ENCODE measurements at regions not wholly inside any gene's neighbourhood (a gene's known extent, or its start where the extent isn't known, plus 50 kb on each side); places are given as distances from the start of the nearest gene placed in this dataset.

DNA sequence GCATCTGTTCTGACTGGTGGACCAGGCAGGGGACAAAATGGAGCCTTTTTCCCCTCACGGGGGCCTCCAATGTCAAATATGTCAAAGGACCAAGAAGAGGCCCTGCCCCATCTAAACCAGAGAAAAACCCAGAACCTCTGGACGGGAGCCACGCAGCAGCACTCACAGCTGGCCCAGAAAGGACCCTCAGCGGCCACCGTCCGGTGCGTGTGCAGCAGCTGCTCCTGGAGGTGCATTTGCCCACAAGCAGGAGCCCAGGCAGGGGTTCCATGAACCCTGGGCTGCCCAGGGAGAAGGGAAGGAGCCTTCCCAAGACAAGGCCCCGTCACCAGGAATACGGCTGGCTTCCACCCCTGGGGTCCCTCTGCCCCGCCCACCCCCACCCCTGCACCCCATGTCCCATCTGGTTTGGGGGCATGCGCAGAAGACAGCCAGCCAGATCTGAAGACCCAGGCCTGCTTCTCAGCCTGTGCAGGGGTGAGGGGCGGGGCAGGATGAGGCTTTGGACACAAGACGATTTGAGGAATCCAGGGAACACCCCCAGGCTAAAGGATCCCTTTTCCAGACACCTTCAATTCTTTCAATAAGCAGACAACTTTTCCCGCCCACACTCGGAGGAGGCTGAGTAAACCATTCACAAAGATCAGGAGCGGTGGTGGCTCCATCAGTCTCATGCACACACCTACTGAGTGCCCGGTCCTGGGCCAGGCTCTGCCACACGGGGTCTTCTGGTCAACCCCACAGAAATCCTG lies 423.1 kb downstream of the SHANK2 start:
- TF ChIP-seq, protein P1, sequence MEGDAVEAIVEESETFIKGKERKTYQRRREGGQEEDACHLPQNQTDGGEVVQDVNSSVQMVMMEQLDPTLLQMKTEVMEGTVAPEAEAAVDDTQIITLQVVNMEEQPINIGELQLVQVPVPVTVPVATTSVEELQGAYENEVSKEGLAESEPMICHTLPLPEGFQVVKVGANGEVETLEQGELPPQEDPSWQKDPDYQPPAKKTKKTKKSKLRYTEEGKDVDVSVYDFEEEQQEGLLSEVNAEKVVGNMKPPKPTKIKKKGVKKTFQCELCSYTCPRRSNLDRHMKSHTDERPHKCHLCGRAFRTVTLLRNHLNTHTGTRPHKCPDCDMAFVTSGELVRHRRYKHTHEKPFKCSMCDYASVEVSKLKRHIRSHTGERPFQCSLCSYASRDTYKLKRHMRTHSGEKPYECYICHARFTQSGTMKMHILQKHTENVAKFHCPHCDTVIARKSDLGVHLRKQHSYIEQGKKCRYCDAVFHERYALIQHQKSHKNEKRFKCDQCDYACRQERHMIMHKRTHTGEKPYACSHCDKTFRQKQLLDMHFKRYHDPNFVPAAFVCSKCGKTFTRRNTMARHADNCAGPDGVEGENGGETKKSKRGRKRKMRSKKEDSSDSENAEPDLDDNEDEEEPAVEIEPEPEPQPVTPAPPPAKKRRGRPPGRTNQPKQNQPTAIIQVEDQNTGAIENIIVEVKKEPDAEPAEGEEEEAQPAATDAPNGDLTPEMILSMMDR (IDR thresholded peaks at IDR 0.05; ENCODE audit: unreplicated experiment), result no peak
- no peak overlapping the region for H3K4me3 Mint-ChIP-seq (ENCODE audit: low read depth)

DNA sequence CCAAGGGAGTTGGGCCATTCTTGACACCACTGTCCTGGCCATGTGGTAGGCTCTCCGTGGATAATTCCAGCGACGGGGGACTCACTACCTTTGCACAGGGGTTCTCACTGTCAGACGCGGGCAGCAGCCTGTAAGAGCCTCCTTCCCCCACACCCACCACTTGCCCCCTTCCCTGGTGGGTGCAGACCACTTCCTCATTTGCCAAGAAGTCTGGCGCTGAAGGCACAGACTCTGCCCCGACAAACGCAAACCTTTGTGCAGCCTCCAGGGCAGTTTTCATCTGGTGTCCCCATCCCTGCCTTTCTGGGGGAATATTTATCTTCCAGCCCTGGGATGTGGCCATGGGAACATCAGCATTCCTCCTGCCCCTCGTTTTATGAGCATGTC lies 422.5 kb downstream of the SHANK2 start:
- peaks cover 11% of the 10 kb centered on the region for H3K27me3 Mint-ChIP-seq
- TF ChIP-seq, protein P1 (IDR thresholded peaks at IDR 0.05; ENCODE audit: unreplicated experiment), result no peak

More for the DNA sequence above, 423.1 kb downstream of the SHANK2 start:
- DNase-seq (ENCODE audit: low spot score, unreplicated experiment), result no peak
- H3K4me1 Mint-ChIP-seq (ENCODE audit: low read depth), result peaks cover 5% of the 10 kb centered on the region
- no peak overlapping the region for H3K27ac Mint-ChIP-seq
- H3K27me3 Mint-ChIP-seq, result peaks cover 11% of the 10 kb centered on the region
- H3K9me3 Mint-ChIP-seq (ENCODE audit: low read depth), result no peaks in the 10 kb centered on the region
- H3K36me3 Mint-ChIP-seq (ENCODE audit: insufficient read depth), result peaks cover 2% of the 10 kb centered on the region

DNA sequence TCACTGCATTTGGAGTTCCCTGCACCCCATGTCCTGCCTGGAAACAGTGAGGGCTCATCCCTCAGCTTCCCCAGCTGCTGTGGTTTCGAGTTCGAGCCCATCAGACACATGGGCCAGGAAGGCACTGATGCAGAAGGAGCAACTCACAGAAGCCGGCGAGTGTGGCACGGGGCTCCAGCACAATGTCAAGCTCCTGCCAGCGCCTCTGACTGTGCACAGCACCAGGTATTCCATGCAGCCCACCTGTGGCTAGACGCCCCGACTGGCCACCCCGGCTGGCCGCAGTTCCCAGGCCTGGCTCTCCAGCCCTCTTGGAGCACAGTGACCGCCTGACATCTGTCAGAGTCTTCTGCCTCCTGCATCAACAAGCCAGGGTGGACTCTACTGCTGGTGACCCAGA lies 419.4 kb downstream of the SHANK2 start:
- DNase-seq (ENCODE audit: low spot score, unreplicated experiment), result no peak
- Mint-ChIP-seq H3K27ac (no peak overlapping the region), H3K4me3 (ENCODE audit: low read depth) (no peak overlapping the region)

More for the DNA sequence above, 422.5 kb downstream of the SHANK2 start:
- Mint-ChIP-seq H3K27ac (no peak overlapping the region), H3K36me3 (ENCODE audit: insufficient read depth) (peaks cover 2% of the 10 kb centered on the region), H3K4me1 (ENCODE audit: low read depth) (peaks cover 5% of the 10 kb centered on the region), H3K4me3 (ENCODE audit: low read depth) (no peak overlapping the region), H3K9me3 (ENCODE audit: low read depth) (no peaks in the 10 kb centered on the region)
- DNase-seq (ENCODE audit: low spot score, unreplicated experiment), result no peak

DNA sequence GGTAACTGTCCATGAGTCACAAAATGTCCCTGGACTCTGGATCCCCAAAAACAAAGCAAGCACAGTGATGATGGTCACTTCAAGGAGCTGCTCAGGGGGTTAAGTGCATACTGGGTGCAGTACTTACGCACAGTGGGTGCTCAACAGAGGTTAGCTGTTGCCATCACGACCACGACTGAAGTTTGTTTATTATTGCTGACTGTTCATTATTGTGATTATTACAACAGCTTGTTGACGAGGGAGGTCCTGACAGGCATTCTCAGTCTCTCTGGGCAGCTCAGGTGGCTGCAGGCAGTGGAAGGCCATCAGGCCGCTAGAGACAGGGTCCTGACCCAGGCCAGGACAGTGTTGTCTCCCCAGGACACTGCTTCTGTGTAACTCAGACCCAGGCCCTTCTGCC lies 418.8 kb downstream of the SHANK2 start:
- Mint-ChIP-seq H3K27ac (no peak overlapping the region), H3K36me3 (ENCODE audit: insufficient read depth) (peaks cover 4% of the 10 kb centered on the region), H3K4me1 (ENCODE audit: low read depth) (no peaks in the 10 kb centered on the region), H3K4me3 (ENCODE audit: low read depth) (no peak overlapping the region), H3K27me3 (no peaks in the 10 kb centered on the region), H3K9me3 (ENCODE audit: low read depth) (no peaks in the 10 kb centered on the region)
- no peak for DNase-seq (ENCODE audit: low spot score, unreplicated experiment)
- TF ChIP-seq, protein P1 (IDR thresholded peaks at IDR 0.05; ENCODE audit: unreplicated experiment), result no peak

More for the DNA sequence above, 419.4 kb downstream of the SHANK2 start:
- no peaks in the 10 kb centered on the region for H3K36me3 Mint-ChIP-seq (ENCODE audit: insufficient read depth)
- H3K27me3 Mint-ChIP-seq, result no peaks in the 10 kb centered on the region
- no peaks in the 10 kb centered on the region for H3K4me1 Mint-ChIP-seq (ENCODE audit: low read depth)
- H3K9me3 Mint-ChIP-seq (ENCODE audit: low read depth), result no peaks in the 10 kb centered on the region
- TF ChIP-seq, protein P1 (IDR thresholded peaks at IDR 0.05; ENCODE audit: unreplicated experiment), result no peak

DNA sequence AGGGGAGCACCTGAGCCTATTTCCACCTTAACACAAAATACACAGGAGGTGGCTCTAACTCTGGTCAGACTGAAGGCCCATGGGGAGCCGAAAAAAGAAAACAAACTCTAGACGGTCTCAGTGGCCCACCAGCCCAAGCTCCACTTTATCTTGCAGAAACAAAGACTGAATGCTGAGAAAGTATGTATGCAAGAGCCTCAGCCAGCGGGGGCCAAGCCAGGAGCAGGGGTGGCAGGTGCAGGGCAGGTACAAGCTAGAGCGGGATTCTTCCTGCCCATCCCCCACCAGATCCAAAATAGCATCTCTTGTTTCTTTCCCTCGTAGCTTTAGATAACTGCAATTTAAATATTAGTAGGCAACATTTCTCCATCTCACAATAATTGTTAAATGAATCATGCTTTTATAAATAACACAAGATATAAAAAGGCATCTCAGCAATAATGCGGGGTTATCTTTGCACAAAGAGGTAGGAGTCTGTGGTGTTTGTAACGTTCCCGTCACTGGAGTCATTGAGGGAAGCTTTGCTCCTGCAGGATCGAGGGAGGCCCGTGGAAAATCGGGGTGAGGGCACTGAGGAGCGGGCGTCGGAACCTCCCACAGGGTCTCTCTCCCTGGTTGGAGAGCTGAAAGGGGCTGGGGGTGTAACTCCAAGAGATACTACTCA lies 418.0 kb downstream of the SHANK2 start:
- DNase-seq (ENCODE audit: low spot score, unreplicated experiment), result no peak
- Mint-ChIP-seq H3K27ac (no peak overlapping the region), H3K4me3 (ENCODE audit: low read depth) (no peak overlapping the region), H3K4me1 (ENCODE audit: low read depth) (no peaks in the 10 kb centered on the region), H3K9me3 (ENCODE audit: low read depth) (no peaks in the 10 kb centered on the region), H3K27me3 (no peaks in the 10 kb centered on the region), H3K36me3 (ENCODE audit: insufficient read depth) (peaks cover 6% of the 10 kb centered on the region)
- TF ChIP-seq, protein P1 (IDR thresholded peaks at IDR 0.05; ENCODE audit: unreplicated experiment), result no peak
